ENCODE measurements at regions not wholly inside any gene's neighbourhood (a gene's known extent, or its start where the extent isn't known, plus 50 kb on each side); places are given as distances from the start of the nearest gene placed in this dataset.

- DNase-seq: no peak
- ATAC-seq: no peak
- POLR2A ChIA-PET: no interaction called here
- no peaks in the 10 kb centered on the region for H3K36me3 Mint-ChIP-seq (ENCODE audit: low read depth)
- no peaks in the 10 kb centered on the region for H3K9me3 Mint-ChIP-seq (ENCODE audit: low read depth)
- no peak overlapping the region for H3K27ac Mint-ChIP-seq
- H3K27me3 Mint-ChIP-seq: no peaks in the 10 kb centered on the region
- H3K4me3 Mint-ChIP-seq: no peak overlapping the region
- H3K4me1 Mint-ChIP-seq: no peaks in the 10 kb centered on the region
- intact Hi-C loops (cut with DNase I, micrococcal nuclease): no loop called here
- CTCF ChIA-PET: no interaction called here
Observed at GRCh38 chr15:47414207-47414606, 303.1 kb upstream of the SEMA6D start.

- no peak overlapping the region for H3K27ac Mint-ChIP-seq
- no peaks in the 10 kb centered on the region for H3K9me3 Mint-ChIP-seq (ENCODE audit: low read depth)
- DNase-seq (no peak), ATAC-seq (no peak)
- no peaks in the 10 kb centered on the region for H3K4me1 Mint-ChIP-seq
- no peak overlapping the region for H3K4me3 Mint-ChIP-seq
- H3K27me3 Mint-ChIP-seq: no peaks in the 10 kb centered on the region
- intact Hi-C loops (cut with DNase I, micrococcal nuclease): no loop called here
- no peaks in the 10 kb centered on the region for H3K36me3 Mint-ChIP-seq (ENCODE audit: low read depth)
- POLR2A ChIA-PET: no interaction called here
- CTCF ChIA-PET: no interaction called here
Observed at GRCh38 chr15:47415539-47415971, 301.8 kb upstream of the SEMA6D start.

GRCh38 chr15:47422881-47423665 lies 294.2 kb upstream of the SEMA6D start:
- no peaks in the 10 kb centered on the region for H3K9me3 Mint-ChIP-seq (ENCODE audit: low read depth)
- H3K4me3 Mint-ChIP-seq: no peak overlapping the region
- ChIA-PET POLR2A (no interaction called here), CTCF (no interaction called here)
- no peaks in the 10 kb centered on the region for H3K27me3 Mint-ChIP-seq
- no peak overlapping the region for H3K27ac Mint-ChIP-seq
- H3K4me1 Mint-ChIP-seq: no peaks in the 10 kb centered on the region
- H3K36me3 Mint-ChIP-seq (ENCODE audit: low read depth): no peaks in the 10 kb centered on the region
- DNase-seq: no peak
- intact Hi-C loops (cut with DNase I, micrococcal nuclease): no loop called here
- no peak for ATAC-seq

GRCh38 chr15:47427463-47427862 lies 289.8 kb upstream of the SEMA6D start:
- no peaks in the 10 kb centered on the region for H3K27me3 Mint-ChIP-seq
- CTCF ChIA-PET: no interaction called here
- H3K36me3 Mint-ChIP-seq (ENCODE audit: low read depth): no peaks in the 10 kb centered on the region
- DNase-seq: no peak
- H3K4me3 Mint-ChIP-seq: no peak overlapping the region
- POLR2A ChIA-PET: no interaction called here
- H3K27ac Mint-ChIP-seq: no peak overlapping the region
- intact Hi-C loops (cut with DNase I, micrococcal nuclease): no loop called here
- ATAC-seq: no peak
- no peaks in the 10 kb centered on the region for H3K4me1 Mint-ChIP-seq
- H3K9me3 Mint-ChIP-seq (ENCODE audit: low read depth): no peaks in the 10 kb centered on the region

GRCh38 chr15:47429376-47429775 lies 287.9 kb upstream of the SEMA6D start:
- ChIA-PET POLR2A (no interaction called here), CTCF (no interaction called here)
- Mint-ChIP-seq H3K9me3 (ENCODE audit: low read depth) (no peaks in the 10 kb centered on the region), H3K36me3 (ENCODE audit: low read depth) (no peaks in the 10 kb centered on the region), H3K4me1 (no peaks in the 10 kb centered on the region), H3K27ac (no peak overlapping the region), H3K4me3 (no peak overlapping the region), H3K27me3 (no peaks in the 10 kb centered on the region)
- ATAC-seq (no peak), DNase-seq (no peak)
- intact Hi-C loops (cut with DNase I, micrococcal nuclease): no loop called here

GRCh38 chr15:47431501-47431900 lies 285.8 kb upstream of the SEMA6D start:
- POLR2A ChIA-PET: no interaction called here
- CTCF ChIA-PET: no interaction called here
- H3K9me3 Mint-ChIP-seq (ENCODE audit: low read depth): no peaks in the 10 kb centered on the region
- intact Hi-C loops (cut with DNase I, micrococcal nuclease): no loop called here
- H3K27me3 Mint-ChIP-seq: no peaks in the 10 kb centered on the region
- DNase-seq (no peak), ATAC-seq (no peak)
- no peaks in the 10 kb centered on the region for H3K36me3 Mint-ChIP-seq (ENCODE audit: low read depth)
- H3K4me3 Mint-ChIP-seq: no peak overlapping the region
- no peaks in the 10 kb centered on the region for H3K4me1 Mint-ChIP-seq
- H3K27ac Mint-ChIP-seq: no peak overlapping the region

- DNase-seq (no peak), ATAC-seq (no peak)
- Mint-ChIP-seq H3K36me3 (ENCODE audit: low read depth) (no peaks in the 10 kb centered on the region), H3K4me3 (no peak overlapping the region), H3K27ac (no peak overlapping the region), H3K27me3 (no peaks in the 10 kb centered on the region), H3K9me3 (ENCODE audit: low read depth) (no peaks in the 10 kb centered on the region), H3K4me1 (no peaks in the 10 kb centered on the region)
- intact Hi-C loops (cut with DNase I, micrococcal nuclease): no loop called here
- ChIA-PET POLR2A (no interaction called here), CTCF (no interaction called here)
Observed at GRCh38 chr15:47432826-47433225, 284.5 kb upstream of the SEMA6D start.

- intact Hi-C loops (cut with DNase I, micrococcal nuclease): no loop called here
- no peaks in the 10 kb centered on the region for H3K27me3 Mint-ChIP-seq
- H3K4me1 Mint-ChIP-seq: no peaks in the 10 kb centered on the region
- no peak for DNase-seq
- no peak overlapping the region for H3K4me3 Mint-ChIP-seq
- CTCF ChIA-PET: no interaction called here
- POLR2A ChIA-PET: no interaction called here
- ATAC-seq: no peak
- H3K27ac Mint-ChIP-seq: no peak overlapping the region
- H3K9me3 Mint-ChIP-seq (ENCODE audit: low read depth): no peaks in the 10 kb centered on the region
- no peaks in the 10 kb centered on the region for H3K36me3 Mint-ChIP-seq (ENCODE audit: low read depth)
Observed at GRCh38 chr15:47434596-47434995, 282.7 kb upstream of the SEMA6D start.

- H3K4me3 Mint-ChIP-seq: no peak overlapping the region
- ATAC-seq (no peak), DNase-seq (no peak)
- H3K27ac Mint-ChIP-seq: no peak overlapping the region
- intact Hi-C loops (cut with DNase I, micrococcal nuclease): no loop called here
- no peaks in the 10 kb centered on the region for H3K27me3 Mint-ChIP-seq
- H3K36me3 Mint-ChIP-seq (ENCODE audit: low read depth): no peaks in the 10 kb centered on the region
- H3K9me3 Mint-ChIP-seq (ENCODE audit: low read depth): peaks cover 2% of the 10 kb centered on the region
- ChIA-PET POLR2A (no interaction called here), CTCF (no interaction called here)
- no peaks in the 10 kb centered on the region for H3K4me1 Mint-ChIP-seq
Observed at GRCh38 chr15:47437491-47437890, 279.8 kb upstream of the SEMA6D start.

- H3K4me1 Mint-ChIP-seq: no peaks in the 10 kb centered on the region
- H3K36me3 Mint-ChIP-seq (ENCODE audit: low read depth): no peaks in the 10 kb centered on the region
- DNase-seq: no peak
- ChIA-PET CTCF (no interaction called here), POLR2A (no interaction called here)
- H3K27ac Mint-ChIP-seq: no peak overlapping the region
- peaks cover 2% of the 10 kb centered on the region for H3K9me3 Mint-ChIP-seq (ENCODE audit: low read depth)
- no peak for ATAC-seq
- H3K27me3 Mint-ChIP-seq: no peaks in the 10 kb centered on the region
- intact Hi-C loops (cut with DNase I, micrococcal nuclease): no loop called here
- H3K4me3 Mint-ChIP-seq: no peak overlapping the region
Observed at GRCh38 chr15:47439146-47440111, 277.9 kb upstream of the SEMA6D start.

GRCh38 chr15:47442371-47442770 lies 274.9 kb upstream of the SEMA6D start:
- intact Hi-C loops (cut with DNase I, micrococcal nuclease): no loop called here
- Mint-ChIP-seq H3K27me3 (no peaks in the 10 kb centered on the region), H3K9me3 (ENCODE audit: low read depth) (peaks cover 2% of the 10 kb centered on the region), H3K36me3 (ENCODE audit: low read depth) (no peaks in the 10 kb centered on the region), H3K4me3 (no peak overlapping the region), H3K27ac (no peak overlapping the region), H3K4me1 (no peaks in the 10 kb centered on the region)
- no peak for DNase-seq
- POLR2A ChIA-PET: no interaction called here
- CTCF ChIA-PET: no interaction called here
- ATAC-seq: no peak

- ATAC-seq (no peak), DNase-seq (no peak)
- intact Hi-C loops (cut with DNase I, micrococcal nuclease): no loop called here
- Mint-ChIP-seq H3K4me3 (no peak overlapping the region), H3K27ac (no peak overlapping the region), H3K36me3 (ENCODE audit: low read depth) (no peaks in the 10 kb centered on the region), H3K27me3 (no peaks in the 10 kb centered on the region), H3K4me1 (no peaks in the 10 kb centered on the region), H3K9me3 (ENCODE audit: low read depth) (peaks cover 2% of the 10 kb centered on the region)
- ChIA-PET CTCF (no interaction called here), POLR2A (no interaction called here)
Observed at GRCh38 chr15:47443839-47444238, 273.5 kb upstream of the SEMA6D start.

Data from activated CD4-positive, alpha-beta T cell treated with anti-CD3 and anti-CD28 coated beads for 36 hours (primary cell).